HG02840 (cell line): ENCODE measurements at regions not wholly inside any gene's neighbourhood (a gene's known extent, or its start where the extent isn't known, plus 50 kb on each side); places are given as distances from the start of the nearest gene placed in this dataset.

ENCODE experiments used
- ATAC-seq: cut with Tn5 transposase; IDR thresholded peaks from one replicate; pipeline ENCODE4 v1.9.1; 2021; ENCODE audit warnings: mild to moderate bottlenecking, moderate library complexity, moderate number of reproducible peaks; ENCODE audit not compliant: unreplicated experiment, low FRiP score

DNA sequence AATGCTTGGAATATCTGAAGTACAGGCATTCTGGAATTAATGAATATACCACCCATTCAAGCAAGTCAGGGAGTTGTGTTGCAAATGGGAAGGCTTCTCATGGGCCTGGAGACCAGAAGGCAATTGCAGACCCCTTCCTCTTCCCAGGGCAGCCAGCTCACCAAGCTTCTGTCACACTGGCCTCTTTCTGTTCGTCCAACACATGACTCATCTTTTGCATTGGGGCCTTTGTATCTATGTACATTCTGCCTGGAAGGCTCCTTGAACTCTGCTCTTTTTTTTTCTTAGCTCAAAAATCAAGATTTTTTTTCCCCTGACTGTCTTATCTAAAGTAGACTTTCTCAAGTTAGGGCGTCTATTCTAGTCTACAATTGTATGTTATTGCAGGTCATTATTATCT lies 132.9 kb upstream of the MYLIP start:
- no peak for ATAC-seq

DNA sequence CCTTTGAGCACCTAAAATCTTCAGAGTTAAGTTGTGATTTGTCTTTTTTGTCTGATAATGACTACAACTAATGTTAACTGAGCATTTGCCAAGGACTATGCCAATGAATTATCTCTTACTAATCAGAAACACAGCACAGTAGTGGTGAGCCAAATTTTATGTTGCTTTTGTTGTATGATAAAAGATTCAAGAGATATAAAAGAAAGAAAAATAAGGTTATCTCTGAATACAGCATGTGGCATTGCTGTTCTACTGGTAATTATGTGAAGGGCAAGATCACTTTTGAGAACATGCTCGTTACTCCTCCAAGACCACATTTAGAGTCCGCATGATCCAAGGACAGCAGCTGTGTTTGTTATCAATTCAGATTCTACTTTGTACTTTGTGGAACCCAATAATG lies 133.4 kb upstream of the MYLIP start:
- no peak for ATAC-seq

DNA sequence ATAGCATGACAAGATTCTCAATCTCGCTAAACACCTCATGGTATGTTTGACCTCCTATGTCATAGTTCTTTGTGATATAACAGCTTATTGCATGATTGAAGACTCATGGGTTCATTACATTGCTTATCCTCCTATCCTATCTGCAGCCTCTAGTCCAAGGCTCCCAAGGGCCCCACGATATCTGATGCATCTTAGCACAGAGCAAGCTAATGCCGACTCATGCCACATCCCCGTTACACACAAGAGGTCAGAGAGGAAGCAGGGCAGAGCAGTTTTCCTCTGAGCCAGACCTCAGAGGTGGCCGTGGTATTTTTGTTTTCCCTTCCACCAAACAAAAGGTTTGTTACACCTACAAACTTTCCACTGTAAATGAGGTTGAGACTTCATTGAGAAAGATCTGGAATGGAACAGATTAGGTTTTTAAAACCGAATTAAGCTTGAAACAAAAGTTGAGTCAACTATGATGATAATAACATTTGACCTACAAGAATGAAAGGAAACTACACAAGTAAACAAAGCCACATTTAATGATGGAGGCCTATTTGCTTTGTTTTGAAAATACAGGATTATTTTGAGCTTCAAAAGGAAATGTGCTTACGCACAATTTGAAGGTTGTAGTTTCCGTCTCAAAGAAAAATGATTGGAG lies 133.9 kb upstream of the MYLIP start:
- no peak for ATAC-seq

DNA sequence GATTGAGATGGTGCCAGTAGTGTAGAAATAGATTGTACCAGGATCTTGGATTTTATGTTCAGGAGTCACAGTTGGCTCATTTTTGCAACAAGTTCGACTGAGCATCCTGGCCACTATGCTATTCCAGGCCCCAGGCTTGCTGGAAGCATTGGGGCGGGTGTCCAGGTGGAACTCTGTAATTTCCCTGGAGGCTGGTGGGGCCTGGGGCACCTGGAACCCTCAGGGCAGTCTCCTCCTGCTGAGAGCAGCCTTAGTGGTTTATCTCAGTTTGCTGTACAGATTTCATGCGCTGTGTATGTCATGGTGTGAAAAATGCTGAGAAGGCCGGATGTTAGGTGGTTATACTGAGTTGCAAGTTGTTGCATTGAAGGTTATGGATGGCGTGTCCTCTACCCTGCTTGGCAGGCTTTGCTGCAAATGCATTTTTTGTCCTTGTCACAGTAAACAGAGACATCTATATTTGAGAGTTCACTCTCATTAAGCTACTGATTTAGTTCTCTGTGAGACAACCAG lies 135.1 kb upstream of the MYLIP start:
- no peak for ATAC-seq

DNA sequence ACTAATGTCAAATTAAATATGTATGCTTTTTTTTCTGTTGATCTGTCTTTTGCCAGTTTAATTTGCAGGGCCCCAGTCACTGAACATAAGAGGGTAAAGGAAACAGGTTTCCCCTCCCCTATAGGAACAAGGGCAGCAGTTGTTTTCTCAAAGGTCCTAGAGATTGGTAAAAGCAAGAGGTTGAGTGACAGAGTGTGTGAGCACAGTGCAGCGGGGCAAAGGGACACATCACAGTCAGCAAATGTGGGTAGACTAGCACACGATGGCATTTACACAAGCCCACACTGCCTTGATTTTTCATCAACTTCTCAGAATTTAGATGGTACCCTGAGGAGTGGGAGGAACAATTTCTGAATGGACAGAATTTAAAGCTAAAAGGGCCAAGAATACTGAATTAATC lies 138.7 kb upstream of the MYLIP start:
- no peak for ATAC-seq

DNA sequence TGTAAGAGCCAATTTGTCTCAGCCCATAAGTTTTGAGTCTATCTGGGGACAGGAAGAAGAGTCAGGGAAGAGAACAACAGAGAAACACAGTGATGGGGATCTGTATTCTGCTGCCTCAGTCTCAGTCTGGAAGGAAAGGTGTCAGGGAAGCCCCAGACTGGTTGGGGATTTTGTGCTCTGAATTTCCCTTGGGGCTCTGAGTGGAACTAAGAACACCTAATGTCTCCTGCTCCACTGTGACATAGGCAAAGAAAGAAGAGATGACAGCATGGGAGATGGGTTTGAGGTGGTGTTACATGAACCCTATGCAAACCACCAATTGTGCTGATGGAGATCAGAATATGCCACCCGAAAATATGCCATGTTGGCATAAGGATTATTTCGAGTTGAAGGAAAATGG lies 139.5 kb upstream of the MYLIP start:
- peak; percentile 85 for ATAC-seq

DNA sequence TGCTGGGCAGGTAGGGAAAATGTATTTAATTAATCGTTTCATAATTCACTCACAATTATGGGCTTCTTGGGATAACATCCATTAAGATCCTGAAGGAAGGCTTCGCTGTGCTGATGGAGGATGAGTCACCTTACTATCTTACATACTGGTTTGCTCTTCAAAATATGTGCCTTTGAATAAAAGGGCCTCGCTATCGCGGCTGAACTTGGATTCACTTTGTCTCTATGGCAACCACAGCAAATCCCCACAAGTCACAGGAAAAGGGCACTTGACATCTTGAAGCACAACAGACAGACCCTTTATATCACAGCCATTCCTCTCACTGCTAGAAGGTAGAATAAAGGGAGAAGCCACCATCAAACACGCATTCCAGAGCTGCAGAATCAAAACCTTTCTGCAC lies 141.3 kb upstream of the MYLIP start:
- ATAC-seq = no peak

DNA sequence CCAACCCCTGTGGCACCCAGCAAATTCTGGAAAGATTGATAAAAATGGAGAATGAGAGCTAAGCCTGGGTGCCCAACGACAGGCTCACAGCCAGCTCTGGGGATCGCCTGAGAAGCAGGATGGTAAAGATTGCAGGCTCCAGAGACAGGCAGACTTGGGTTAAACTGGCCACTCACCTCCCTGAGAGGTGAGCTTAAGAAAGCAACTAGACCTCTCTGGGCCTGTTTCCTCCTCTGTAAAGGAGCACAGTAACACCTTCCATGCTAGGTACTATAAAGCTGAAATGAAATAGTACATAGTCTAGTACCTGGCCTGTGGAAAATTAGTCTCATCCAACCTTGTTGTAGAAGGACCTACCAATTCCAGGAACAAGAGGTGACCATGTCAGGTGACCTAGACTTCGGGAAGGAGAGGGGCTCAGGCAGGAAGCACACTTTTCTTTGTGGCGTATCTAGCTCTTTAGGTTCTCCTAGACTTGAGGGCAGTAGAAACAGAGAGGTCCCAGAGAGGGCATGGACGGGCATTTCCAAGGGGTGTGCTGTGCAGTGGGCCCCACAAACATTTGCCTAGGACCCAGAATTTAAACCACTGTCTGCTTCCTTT lies 142.8 kb upstream of the MYLIP start:
- no peak for ATAC-seq

DNA sequence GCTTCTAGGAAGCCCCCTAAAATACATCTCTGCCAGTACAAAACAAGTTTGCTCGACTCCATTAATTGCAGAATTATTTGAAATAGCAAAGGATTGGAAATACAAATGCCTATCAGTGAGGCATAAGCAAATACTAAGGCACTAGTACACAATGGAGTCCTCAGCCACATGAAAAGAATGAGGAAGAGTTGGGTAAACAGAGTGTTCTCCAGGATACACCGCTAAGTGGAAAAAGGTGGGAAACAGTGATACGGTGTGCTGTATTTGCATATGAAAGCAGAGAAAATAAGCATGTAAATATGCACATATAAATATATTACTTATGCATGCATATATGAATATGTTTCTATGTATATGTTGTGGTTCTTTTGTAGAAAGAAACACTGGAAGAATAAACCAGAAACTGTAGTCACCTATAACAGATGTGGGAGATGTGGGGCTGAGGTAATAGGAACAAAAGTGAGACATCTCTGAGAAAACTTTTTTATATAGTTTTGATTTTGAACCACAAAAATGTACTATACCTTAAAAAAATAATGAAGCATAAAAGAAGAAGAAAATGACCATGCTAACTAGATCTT lies 143.4 kb upstream of the MYLIP start:
- ATAC-seq = no peak

DNA sequence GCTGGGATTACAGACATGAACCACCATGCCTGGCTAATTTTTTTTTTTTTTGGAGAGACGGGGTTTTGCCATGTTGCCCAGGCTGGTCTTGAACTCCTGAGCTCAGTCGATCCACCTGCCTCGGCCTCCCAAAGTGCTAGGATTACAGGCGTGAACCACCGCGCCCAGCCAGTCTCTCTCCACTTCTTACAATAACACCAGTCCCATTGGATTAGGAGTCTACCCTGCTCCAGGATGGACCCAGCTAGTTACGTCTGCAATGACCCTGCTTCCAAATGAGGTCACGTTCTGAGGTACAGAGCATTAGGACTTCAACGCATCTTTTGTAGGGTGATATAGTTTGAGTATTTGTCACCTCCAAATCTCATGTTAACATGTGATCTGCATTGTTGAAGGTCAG lies 146.9 kb upstream of the MYLIP start:
- ATAC-seq = no peak

DNA sequence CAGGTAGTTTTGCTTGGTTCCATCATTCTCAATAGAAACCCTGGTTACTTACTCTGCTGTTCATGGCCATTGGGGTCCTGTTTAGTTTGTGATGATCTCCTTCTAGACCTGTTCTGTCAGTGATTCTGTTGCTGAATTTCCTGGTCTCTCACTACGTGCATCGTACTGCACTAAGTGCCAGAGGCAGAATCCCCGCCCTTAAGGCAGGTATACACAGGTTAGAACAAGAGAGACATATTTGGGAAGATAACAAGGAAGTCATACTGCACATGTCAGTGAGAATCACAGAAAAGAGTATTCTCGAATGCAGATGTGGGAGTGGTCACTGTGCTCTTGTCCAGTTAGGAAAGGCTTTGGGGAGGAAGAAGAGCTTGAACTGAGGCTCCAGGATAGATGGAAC lies 148.1 kb upstream of the MYLIP start:
- no peak for ATAC-seq

DNA sequence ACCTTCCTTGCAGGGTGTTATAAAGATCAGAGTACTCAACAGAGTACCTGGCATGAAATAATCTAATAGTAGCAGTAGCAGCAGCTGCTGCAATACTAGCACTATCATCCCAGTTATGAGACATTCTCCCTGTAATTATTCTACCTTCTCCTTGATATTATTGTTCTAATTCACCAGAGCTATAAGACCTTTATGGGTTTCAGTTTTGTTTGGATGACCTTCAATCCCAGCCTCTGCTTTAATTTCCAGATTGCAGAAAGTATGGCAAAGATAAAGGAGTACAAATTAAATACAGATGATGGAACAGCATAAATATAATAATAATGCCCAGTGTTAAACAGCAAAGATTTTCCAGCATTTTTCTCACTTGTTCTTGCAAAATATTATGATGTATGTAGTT lies 150.5 kb upstream of the MYLIP start:
- no peak for ATAC-seq

DNA sequence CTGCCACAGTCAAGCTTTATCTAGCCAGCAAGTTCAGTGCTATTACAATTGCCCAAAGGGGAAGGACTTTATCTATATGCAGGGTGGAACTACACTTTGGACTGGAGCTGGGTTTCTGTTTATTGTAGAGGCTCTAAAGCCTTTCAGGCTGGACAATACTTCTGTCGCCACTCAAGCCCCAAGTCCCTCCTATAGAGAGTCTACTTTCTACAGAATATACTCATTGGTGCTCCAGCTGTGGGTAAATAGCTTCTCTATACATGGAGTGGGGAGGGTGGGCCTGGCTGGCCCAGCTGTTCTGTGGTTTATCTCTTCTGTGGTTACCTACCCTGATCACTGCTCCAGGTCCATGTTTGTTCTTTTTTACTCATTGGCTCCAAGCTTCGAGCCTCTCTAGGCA lies 151.8 kb upstream of the MYLIP start:
- no peak for ATAC-seq

DNA sequence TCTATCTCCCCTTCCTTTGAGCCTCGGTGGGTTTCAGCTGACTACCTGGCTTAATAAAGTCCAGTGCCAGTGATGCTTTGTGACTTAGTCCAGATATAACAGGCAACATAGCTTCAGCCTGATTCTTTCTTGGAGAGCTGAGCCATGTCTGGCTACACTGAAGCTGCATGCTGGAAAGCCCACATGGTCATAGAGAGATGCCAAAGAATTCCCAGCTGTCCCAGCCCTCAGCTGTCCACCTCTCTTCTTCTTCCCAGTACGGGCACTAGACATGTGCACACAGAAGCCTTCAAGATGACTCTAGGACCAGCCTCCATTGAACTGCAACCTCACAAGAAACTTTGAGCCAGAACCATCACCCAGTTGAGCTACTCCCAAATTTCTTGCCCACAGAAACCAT lies 154.1 kb upstream of the MYLIP start:
- no peak for ATAC-seq

DNA sequence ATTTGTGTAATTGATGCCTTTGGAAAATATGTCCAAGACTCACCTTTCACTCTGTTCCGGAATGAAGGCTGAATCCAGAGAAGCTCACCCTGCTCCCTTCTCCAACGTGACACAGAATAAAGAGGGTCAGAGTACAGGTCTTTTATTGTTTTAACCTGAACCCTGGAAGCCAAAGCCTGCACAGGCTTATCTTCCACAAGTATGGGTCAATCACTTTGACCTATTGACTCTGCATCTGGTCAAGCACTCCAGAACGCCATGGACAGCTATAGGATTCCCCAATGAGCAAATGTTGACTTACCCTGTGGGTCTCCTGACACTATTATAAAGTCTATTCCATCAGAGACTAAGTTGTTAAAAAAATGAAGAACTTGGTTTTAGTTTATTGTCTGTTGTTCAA lies 158.4 kb upstream of the MYLIP start:
- no peak for ATAC-seq

DNA sequence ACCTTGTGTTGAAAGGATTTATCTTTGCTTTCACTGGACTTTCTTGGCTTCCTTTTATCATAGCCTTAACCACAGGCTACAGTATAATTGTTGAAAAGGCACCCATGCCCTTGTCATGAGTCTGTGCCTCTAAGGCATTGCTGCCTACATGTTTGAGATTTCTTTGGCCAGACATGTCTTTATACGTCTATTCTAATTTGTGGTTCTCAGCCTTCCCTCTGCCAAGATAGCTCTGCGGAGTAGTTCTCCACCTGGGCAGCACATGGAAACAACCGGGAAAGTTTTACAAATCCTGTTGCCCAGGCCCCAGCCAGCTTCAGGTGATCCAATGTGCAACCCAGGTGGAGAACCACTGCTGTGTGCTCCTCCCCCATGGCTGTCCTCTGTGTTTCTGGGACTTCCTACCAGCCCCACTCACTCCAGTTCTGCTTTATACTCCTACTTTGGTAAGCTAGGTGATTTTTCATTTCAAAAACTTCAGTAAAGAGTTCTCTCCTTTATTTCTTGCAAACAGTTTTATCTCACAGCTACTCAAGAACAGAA lies 159.6 kb upstream of the MYLIP start:
- ATAC-seq = no peak

DNA sequence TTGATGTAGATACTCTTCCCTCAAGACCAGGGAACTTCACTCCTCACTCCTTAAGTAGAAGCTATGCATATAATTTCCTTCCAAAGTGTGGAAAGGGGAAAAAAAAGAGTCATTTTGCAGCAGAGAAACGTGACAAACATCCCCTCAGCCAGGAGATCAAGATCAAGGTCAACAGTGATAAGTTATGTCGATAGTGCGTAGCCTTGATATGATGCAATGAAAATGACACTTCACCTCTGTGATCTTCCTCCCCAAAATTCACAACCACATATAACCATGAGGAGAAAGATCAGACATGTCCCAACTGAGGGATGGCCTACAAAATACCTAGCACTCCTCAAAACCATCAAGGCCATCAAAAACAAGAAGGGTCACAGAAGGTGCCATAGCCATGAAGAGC lies 160.4 kb upstream of the MYLIP start:
- no peak for ATAC-seq

DNA sequence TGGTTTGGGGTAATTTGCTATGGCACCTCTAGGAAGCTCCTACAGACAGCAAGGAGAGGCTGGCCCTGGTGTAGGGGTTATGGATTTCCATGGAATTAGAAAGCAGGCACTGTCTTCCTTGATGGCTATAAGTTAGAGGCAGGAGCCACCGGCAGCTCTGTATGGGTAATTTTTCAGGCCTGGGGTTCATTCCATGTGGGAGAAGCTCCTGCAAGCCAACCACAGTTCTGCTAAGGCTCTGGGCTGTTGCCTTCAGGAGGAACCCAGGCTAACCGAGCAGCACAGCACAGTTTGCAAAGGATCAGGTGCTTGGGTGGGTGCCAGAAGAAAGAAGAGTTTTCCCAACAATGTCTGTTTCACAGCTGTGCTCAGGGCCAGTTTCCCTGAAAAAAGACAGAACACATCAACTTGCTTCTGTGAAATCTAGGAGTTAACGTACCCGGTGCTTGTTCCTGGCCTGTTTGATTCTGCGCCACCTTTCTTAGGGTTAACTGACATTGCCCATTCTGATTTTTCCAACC lies 162.8 kb upstream of the MYLIP start:
- no peak for ATAC-seq

DNA sequence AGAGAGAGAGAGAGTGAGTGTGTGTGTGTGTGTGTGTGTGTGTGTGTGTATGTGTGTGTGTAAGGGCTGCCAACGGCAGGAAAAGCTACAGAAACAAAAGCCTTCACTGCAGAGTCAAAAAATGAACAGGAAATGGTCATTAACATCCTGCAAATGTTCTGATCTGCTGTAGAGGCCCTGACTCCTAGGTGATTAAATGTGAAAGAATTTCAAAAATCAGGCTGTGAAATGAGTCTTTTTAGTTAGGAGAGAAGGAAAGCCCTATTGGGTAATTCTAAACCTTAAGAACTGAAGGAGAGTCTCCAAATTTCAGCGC lies 166.5 kb upstream of the MYLIP start:
- no peak for ATAC-seq

DNA sequence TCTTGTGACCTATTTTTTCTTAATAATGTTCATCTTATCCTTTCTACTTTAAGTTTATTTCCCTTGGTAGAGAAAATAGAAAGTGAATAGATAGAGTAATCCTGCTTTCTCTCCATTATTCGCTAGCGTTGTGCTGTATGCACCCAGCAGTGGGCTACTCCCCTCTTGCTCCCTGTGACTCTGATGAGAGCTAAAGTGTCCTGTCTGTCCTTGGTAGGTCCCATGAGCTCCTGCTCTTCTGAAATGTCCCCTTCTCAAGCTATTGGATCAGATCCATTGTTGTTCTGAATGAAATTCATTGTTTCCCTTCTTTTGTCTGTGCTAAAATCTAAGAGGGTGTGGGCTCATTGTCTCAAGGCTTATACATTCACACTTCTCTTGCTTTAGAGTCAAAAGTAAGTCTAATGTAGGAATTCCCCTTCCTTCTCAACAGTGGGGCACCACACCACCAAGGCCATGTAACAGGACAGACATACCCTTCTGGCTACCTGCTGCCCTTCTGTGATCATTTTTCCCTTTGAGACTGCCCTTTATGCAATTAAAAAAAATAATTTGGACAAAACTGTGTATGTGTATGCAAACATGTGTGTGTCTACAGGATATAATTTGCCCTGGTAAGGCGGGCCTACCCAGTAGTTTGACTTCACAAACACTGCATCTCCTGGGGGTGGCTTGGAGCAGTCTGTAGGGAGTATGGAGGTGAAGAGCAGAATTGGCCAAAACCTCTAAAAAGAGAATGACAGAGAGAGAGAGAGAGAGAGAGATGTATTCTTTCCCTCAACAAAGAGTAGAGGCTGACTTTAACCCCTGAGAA lies 167.0 kb upstream of the MYLIP start:
- no peak for ATAC-seq
